Breast epithelium (tissue), 4 donors: ENCODE measurements at regions not wholly inside any gene's neighbourhood (a gene's known extent, or its start where the extent isn't known, plus 50 kb on each side); places are given as distances from the start of the nearest gene placed in this dataset.
"Not testable (repeated sequence)": the region's sequence is repeated elsewhere in the genome, so short reads cannot be mapped to it uniquely, and the experiment has no call there.

Source experiments
- DNase-seq, 2 donors: peaks; one replicate each; pipeline ENCODE4 v3.0.0-alpha.2; 2019; ENCODE audit warnings: low spot score in 2 of 2
- H3K27ac ChIP-seq, 2 donors: fragments of 200-600 bp; sonication (generic) in 1 of 2; one replicate each; pipeline ENCODE4 v1.5.1; 2016 to 2019; ENCODE audit warnings: mild to moderate bottlenecking in 1 of 2
- H3K27me3 ChIP-seq, 2 donors: fragments of 200-600 bp; sonication (generic) in 1 of 2; one replicate each; pipeline versions ENCODE4 v1.5.1 to v1.6.0; 2017 to 2019; ENCODE audit warnings: control low read depth in 1 of 2, mild to moderate bottlenecking in 1 of 2
- H3K36me3 ChIP-seq: fragments of 200-600 bp; one replicate; pipeline ENCODE4 v1.5.1; 2019
- H3K4me1 ChIP-seq, 2 donors: fragments of 200-600 bp; sonication (generic); one replicate each; pipeline ENCODE4 v1.5.1; 2016 to 2019; ENCODE audit warnings: control low read depth in 1 of 2
- H3K4me3 ChIP-seq, 3 donors: fragments of 200-600 bp; sonication (generic); 1 replicate in 2 of 3; 2 replicates in 1 of 3; pipeline ENCODE4 v1.5.1; 2016 to 2019; ENCODE audit warnings: mild to moderate bottlenecking in 3 of 3, moderate library complexity in 2 of 3
- H3K9me3 ChIP-seq, 2 donors: fragments of 200-600 bp; sonication (generic) in 1 of 2; one replicate each; pipeline ENCODE4 v1.5.1; 2016 to 2019; ENCODE audit warnings: control low read depth in 1 of 2
- POLR2A ChIP-seq: fragments of 450-650 bp; IDR thresholded peaks from one replicate; pipeline ENCODE4 v1.6.1; 2016; ENCODE audit warnings: antibody characterized with exemption, mild to moderate bottlenecking, moderate library complexity
- POLR2AphosphoS5 ChIP-seq, 3 donors: sonication (generic); formaldehyde crosslinking; IDR thresholded peaks; one replicate each; pipeline ENCODE4 v1.6.1; 2017; ENCODE audit warnings: antibody characterized with exemption in 3 of 3
- intact Hi-C: fragments of 100-400 bp; cut with DNase I; formaldehyde crosslinking; loops from one replicate; pipeline ENCODE4 v1.15.1; 2023; ENCODE audit warnings: low total_unique reads
- TF ChIP-seq, protein P1 (sequence below), 3 donors: fragments of 450-650 bp; IDR thresholded peaks; one replicate each; pipeline ENCODE4 v1.5.1; 2016 to 2017; ENCODE audit warnings: antibody characterized with exemption in 3 of 3, mild to moderate bottlenecking in 3 of 3, moderate library complexity in 3 of 3

DNA sequence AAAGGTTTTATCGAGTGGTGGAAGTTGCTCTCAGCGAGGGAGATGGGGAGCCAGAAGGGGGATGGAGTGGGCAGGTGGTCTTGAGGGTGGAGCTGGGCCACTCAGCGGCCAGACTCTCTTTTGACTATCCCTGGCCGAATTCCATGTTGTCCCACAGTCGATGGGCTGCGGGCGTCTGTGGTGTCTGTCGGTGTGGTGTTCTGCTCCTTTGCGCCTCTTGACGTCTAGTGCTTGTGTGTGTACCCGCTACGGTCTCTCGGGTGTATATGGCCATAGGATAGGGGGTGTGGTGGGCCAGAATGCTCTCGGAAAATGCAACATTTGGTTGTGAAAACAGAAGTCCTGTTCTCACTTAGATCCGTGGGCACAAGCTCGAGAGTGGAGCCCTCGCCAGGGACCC lies 297.0 kb downstream of the CGGBP1 start:
- Histone ChIP-seq H3K27ac (no peak overlapping the region), H3K4me3 (no peak overlapping the region), H3K9me3 (no peaks in the 10 kb centered on the region), H3K4me1 (no peaks in the 10 kb centered on the region), H3K36me3 (no peaks in the 10 kb centered on the region), H3K27me3 (no peaks in the 10 kb centered on the region)
- TF ChIP-seq, protein P1, sequence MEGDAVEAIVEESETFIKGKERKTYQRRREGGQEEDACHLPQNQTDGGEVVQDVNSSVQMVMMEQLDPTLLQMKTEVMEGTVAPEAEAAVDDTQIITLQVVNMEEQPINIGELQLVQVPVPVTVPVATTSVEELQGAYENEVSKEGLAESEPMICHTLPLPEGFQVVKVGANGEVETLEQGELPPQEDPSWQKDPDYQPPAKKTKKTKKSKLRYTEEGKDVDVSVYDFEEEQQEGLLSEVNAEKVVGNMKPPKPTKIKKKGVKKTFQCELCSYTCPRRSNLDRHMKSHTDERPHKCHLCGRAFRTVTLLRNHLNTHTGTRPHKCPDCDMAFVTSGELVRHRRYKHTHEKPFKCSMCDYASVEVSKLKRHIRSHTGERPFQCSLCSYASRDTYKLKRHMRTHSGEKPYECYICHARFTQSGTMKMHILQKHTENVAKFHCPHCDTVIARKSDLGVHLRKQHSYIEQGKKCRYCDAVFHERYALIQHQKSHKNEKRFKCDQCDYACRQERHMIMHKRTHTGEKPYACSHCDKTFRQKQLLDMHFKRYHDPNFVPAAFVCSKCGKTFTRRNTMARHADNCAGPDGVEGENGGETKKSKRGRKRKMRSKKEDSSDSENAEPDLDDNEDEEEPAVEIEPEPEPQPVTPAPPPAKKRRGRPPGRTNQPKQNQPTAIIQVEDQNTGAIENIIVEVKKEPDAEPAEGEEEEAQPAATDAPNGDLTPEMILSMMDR (IDR thresholded peaks at IDR 0.05) = no peak
- no peak for TF ChIP-seq POLR2A
- DNase-seq = no peak
- intact Hi-C loops = no loop called here

DNA sequence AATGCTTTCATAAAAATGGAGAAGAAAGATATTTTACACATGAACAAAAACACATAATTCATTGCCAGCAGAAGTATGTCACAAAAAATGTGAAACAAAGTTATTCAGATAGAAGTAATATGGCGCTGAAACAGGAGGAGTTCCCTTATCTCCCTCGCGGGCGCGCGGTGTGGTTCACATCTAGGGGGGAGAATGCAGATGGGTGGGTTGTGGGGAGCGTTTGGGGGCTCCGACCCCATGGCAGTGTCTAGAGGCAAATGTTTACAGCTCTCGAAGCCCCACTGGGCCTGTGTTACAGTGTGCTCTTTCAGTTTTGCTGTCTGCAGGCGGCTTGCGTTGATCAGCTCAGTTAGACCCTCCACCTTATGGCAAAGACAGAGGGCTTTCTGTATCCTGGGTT lies 297.5 kb downstream of the CGGBP1 start:
- intact Hi-C loops = no loop called here
- no peak for DNase-seq
- no peak for TF ChIP-seq POLR2AphosphoS5 (IDR thresholded peaks at IDR 0.05)
- TF ChIP-seq, protein P1 (IDR thresholded peaks at IDR 0.05) = no peak
- TF ChIP-seq POLR2A = no peak
- H3K4me1 ChIP-seq = no peaks in the 10 kb centered on the region
- H3K9me3 ChIP-seq = no peaks in the 10 kb centered on the region
- no peak overlapping the region for H3K27ac ChIP-seq
- no peak overlapping the region for H3K4me3 ChIP-seq
- H3K36me3 ChIP-seq = no peaks in the 10 kb centered on the region
- H3K27me3 ChIP-seq = no peaks in the 10 kb centered on the region

DNA sequence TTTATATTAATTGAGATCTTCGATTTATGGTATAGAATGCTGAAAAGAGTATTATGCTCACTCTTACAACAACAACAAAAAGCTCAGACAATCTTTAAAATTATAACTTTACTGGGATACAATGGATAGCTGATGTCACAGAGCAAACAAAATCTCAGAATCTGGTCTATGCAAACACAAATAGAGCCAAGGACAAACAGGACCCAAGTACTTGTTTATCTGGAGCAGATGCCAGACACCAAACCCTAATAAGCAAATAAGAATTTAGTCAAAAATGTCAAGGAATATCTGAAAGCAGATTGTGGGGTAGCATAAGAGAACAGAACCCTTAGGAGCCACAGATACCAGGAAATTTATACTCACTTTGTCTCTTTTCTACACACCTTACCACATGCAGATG lies 302.2 kb downstream of the CGGBP1 start:
- intact Hi-C loops = no loop called here
- no peaks in the 10 kb centered on the region for H3K27me3 ChIP-seq
- no peak overlapping the region for H3K27ac ChIP-seq
- TF ChIP-seq POLR2AphosphoS5 (IDR thresholded peaks at IDR 0.05) (no peak), POLR2A (no peak)
- TF ChIP-seq, protein P1 (IDR thresholded peaks at IDR 0.05) = no peak
- DNase-seq = no peak
- H3K9me3 ChIP-seq = peaks cover 0 to 4% of the 10 kb centered on the region in 2 donors
- no peak overlapping the region for H3K4me3 ChIP-seq
- H3K36me3 ChIP-seq = no peaks in the 10 kb centered on the region
- no peaks in the 10 kb centered on the region for H3K4me1 ChIP-seq

DNA sequence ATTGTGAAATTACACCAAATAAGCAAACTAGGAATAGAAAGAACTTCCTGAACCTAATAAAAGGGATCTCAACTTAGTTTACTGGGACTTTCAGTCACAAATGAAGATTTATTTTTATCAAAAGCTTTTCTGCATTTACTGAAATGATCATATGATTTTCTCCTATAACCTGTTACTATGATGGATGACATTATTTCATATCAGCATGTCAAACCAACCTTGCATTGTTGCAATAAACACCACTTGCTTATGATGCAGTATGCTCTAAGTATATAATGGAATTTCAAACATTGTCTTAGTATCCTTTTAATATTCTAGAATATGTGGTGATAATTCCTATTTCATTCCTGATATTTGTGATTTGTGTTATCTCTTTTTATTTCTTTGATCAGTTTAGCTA lies 303.0 kb downstream of the CGGBP1 start:
- peaks cover 0 to 6% of the 10 kb centered on the region in 2 donors for H3K9me3 ChIP-seq
- DNase-seq = no peak
- no peak for TF ChIP-seq POLR2A
- H3K4me1 ChIP-seq = no peaks in the 10 kb centered on the region
- no peak overlapping the region for H3K4me3 ChIP-seq
- no peaks in the 10 kb centered on the region for H3K27me3 ChIP-seq
- intact Hi-C loops = no loop called here
- no peak overlapping the region for H3K27ac ChIP-seq
- no peaks in the 10 kb centered on the region for H3K36me3 ChIP-seq

DNA sequence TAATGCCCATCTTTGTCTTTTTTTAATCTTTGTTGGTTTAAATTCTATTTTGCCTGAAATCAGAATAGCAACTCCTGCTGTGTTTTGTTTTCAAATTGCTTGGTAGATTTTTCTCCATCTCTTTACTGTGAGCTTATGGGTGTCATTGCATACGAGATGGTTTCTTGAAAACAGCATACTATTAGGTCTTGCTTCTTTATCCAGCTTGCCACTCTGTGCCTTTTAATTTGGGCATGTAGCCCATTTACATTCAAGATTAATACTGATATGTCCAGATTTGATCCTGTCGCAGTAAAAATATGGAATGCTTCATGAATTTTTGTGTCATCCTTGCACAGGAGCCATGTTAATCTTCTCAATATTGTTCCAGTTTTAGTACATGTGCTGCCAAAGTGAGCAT lies 316.6 kb downstream of the CGGBP1 start:
- Histone ChIP-seq H3K27me3 (no peaks in the 10 kb centered on the region), H3K4me1 (no peaks in the 10 kb centered on the region), H3K4me3 (no peak overlapping the region), H3K36me3 (no peaks in the 10 kb centered on the region), H3K9me3 (peaks cover 10 to 23% of the 10 kb centered on the region in 2 donors), H3K27ac (no peak overlapping the region)
- DNase-seq = no peak
- intact Hi-C loops = no loop called here
- TF ChIP-seq, protein P1 (IDR thresholded peaks at IDR 0.05) = no peak
- no peak for TF ChIP-seq POLR2A
- no peak for TF ChIP-seq POLR2AphosphoS5 (IDR thresholded peaks at IDR 0.05)

DNA sequence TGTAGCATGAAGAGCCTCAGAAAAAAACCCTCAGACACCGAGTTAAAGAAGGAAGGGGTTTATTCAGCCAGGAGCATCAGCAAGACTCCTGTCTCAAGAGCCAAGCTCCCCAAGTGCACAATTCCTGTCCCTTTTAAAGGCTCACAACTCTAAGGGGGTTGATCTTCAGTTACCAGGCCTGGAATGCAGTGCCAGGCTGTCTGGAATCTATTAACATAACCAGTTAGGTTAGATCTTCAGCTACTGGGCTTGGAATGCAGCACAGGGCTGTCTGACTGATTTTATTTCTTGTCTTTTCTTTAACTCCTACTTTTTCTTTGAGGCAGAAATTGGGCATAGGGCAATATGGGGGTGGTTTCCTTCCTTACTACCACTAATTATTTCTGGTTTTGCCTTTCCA lies 317.9 kb downstream of the CGGBP1 start:
- peaks cover 10 to 23% of the 10 kb centered on the region in 2 donors for H3K9me3 ChIP-seq
- H3K4me1 ChIP-seq, H3K27me3 ChIP-seq, H3K36me3 ChIP-seq, intact Hi-C loops, DNase-seq, H3K27ac ChIP-seq, H3K4me3 ChIP-seq: not testable (repeated sequence)

DNA sequence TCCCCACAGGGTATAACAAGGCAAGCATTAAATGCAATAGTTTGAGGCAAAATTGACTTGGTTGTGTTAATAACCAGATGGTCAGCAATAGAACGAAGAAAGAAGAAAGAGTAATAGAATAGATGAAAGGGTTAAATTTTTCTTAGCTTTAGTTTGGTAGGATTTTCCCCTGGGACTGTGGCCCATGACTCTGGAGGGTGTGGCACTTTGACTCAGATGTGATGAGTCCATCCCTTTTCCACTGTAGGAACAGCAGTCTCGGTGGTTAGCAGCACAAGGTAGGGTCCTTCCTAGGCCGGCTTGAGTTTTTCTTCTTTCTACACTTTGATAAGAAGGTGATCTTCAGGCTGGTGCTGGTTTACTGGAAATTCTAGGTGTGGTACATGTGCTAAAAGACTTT lies 321.0 kb downstream of the CGGBP1 start:
- peaks cover 10 to 23% of the 10 kb centered on the region in 2 donors for H3K9me3 ChIP-seq
- H3K4me1 ChIP-seq, intact Hi-C loops, H3K36me3 ChIP-seq, H3K27ac ChIP-seq, DNase-seq, H3K27me3 ChIP-seq, H3K4me3 ChIP-seq: not testable (repeated sequence)
